NB4 (cell line): ENCODE measurements at regions not wholly inside any gene's neighbourhood (a gene's known extent, or its start where the extent isn't known, plus 50 kb on each side); places are given as distances from the start of the nearest gene placed in this dataset.

Source experiments
- DNase-seq: peaks from one replicate; pipeline ENCODE4 v3.0.0; 2010; ENCODE audit warnings: low read depth
- H3K4me3 ChIP-seq: one replicate; pipeline ENCODE4 v1.5.1; 2011; ENCODE audit warnings: mild to moderate bottlenecking, low read depth, low read length, moderate library complexity
- MYC ChIP-seq: IDR thresholded peaks from 2 replicates; pipeline ENCODE4 v1.6.1; 2011; ENCODE audit warnings: low read depth, low read length
- POLR2A ChIP-seq: IDR thresholded peaks from 2 replicates; pipeline ENCODE4 v1.6.1; 2011; ENCODE audit warnings: mild to moderate bottlenecking; ENCODE audit not compliant: insufficient read length; ENCODE audit errors: extremely low read depth
- TF ChIP-seq, protein P1 (sequence below): IDR thresholded peaks from one replicate; pipeline ENCODE4 v1.5.1; 2012; ENCODE audit warnings: low read depth, low read length
- TF ChIP-seq, protein P2 (sequence below): IDR thresholded peaks from 2 replicates; pipeline ENCODE4 v1.6.1; 2011; ENCODE audit warnings: low read depth, low read length

GRCh38 chr14:51552768-51553404, 98.8 kb upstream of the FRMD6 start:
- no peak for DNase-seq
- no peak overlapping the region for H3K4me3 ChIP-seq
- TF ChIP-seq, protein P1, sequence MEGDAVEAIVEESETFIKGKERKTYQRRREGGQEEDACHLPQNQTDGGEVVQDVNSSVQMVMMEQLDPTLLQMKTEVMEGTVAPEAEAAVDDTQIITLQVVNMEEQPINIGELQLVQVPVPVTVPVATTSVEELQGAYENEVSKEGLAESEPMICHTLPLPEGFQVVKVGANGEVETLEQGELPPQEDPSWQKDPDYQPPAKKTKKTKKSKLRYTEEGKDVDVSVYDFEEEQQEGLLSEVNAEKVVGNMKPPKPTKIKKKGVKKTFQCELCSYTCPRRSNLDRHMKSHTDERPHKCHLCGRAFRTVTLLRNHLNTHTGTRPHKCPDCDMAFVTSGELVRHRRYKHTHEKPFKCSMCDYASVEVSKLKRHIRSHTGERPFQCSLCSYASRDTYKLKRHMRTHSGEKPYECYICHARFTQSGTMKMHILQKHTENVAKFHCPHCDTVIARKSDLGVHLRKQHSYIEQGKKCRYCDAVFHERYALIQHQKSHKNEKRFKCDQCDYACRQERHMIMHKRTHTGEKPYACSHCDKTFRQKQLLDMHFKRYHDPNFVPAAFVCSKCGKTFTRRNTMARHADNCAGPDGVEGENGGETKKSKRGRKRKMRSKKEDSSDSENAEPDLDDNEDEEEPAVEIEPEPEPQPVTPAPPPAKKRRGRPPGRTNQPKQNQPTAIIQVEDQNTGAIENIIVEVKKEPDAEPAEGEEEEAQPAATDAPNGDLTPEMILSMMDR, result no peak
- TF ChIP-seq POLR2A, result no peak
- no peak for TF ChIP-seq MYC
- TF ChIP-seq, protein P2, sequence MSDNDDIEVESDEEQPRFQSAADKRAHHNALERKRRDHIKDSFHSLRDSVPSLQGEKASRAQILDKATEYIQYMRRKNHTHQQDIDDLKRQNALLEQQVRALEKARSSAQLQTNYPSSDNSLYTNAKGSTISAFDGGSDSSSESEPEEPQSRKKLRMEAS, result no peak

DNA sequence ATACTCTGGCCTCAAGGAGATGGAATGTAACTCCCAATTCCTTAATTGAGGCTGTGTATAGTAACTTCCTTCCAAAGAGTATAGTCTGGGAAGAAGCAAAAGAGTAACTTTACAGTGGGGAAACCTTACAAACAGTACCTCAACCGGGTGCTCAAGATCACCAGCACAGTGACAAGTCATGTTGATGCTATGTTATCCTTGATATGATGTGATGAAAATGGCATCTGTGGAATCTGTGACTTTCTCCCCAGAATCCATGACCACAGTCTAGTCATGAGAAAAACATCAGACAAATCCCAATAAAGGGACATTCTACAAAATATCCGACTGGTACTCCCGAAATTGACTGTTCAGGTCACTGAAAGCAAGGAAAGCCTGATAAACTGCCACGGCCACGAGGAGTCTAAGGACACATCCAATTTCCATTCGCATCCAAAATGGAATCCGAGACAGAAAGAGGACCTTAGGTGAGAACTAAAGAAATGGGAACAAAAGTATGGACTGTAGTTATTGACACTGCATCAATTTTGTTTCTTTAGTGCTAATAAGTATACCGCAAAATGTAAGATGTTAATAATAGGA, 97.3 kb upstream of the FRMD6 start:
- TF ChIP-seq, protein P1, result no peak
- TF ChIP-seq POLR2A, result no peak
- TF ChIP-seq MYC, result no peak
- TF ChIP-seq, protein P2, result no peak
- no peak for DNase-seq
- H3K4me3 ChIP-seq, result no peak overlapping the region

DNA sequence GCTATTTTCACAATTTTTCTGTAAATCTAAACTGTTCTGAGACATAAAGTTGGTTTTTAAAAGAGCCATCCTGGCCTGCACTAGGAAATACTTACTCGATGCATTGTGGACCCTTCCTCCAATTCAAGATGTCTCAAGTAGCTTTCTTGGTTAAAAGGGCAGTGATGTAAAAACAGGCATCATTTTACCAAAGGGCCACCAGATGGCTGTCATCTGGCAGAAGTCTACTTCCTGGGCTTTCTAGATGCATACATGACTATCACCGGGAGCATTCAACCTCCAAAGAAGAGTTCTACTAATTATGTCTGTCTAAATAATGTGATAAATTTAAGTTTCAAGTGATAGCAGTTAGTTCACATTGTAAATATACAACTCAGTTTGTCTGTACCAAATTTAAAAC, 96.8 kb upstream of the FRMD6 start:
- peak; percentile 4 for DNase-seq
- no peak overlapping the region for H3K4me3 ChIP-seq
- TF ChIP-seq, protein P1, result no peak
- TF ChIP-seq MYC, result no peak
- TF ChIP-seq, protein P2, result no peak
- TF ChIP-seq POLR2A, result no peak

DNA sequence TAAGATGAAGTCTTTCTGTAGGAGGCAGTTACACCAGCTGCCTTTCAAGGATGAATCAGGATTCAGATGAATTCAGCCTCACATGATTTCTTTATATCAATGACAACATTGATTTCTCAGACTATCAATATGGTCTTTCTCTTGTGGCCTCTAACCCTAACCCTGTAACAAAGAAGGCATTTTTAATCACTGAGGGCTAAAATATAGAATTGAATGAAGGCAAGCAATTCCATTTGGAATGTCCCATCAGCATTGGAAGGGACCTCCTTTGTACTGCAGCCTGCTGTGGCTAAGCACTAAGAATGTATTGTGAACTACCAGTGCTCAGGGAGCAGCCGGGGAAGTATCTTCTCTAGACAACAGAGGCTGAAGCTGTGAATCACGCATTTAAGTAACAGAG, 90.6 kb upstream of the FRMD6 start:
- DNase-seq, result no peak
- H3K4me3 ChIP-seq, result no peak overlapping the region
- TF ChIP-seq, protein P2, result no peak
- TF ChIP-seq POLR2A (no peak), MYC (no peak)
- TF ChIP-seq, protein P1, result no peak

DNA sequence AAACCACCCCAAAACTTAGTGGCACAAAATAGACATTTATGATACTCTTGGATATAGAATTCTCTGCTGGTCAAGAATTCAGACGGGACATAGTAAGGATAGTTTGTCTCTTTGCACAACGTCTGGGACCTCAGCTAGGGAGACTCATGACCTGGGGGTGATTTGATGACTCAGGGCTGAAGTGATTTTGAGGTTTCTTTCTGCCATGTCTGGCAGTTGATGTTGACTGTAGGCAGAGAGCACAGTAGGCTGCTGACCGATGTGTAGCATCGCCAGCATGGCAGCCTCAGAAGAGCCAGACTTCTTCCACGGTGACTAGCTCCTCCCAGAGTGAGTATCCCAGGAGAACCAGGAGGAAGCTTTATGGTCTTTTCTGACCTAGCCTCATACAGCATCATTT, 88.9 kb upstream of the FRMD6 start:
- no peak for DNase-seq

More for the DNA sequence above, 88.9 kb upstream of the FRMD6 start:
- H3K4me3 ChIP-seq, result no peak overlapping the region
- TF ChIP-seq, protein P1, result no peak
- no peak for TF ChIP-seq POLR2A
- TF ChIP-seq MYC, result no peak
- TF ChIP-seq, protein P2, result no peak
